Kidney (tissue), 13 donors: ENCODE measurements at regions not wholly inside any gene's neighbourhood (a gene's known extent, or its start where the extent isn't known, plus 50 kb on each side); places are given as distances from the start of the nearest gene placed in this dataset.

Source experiments
- DNase-seq, 5 donors: peaks; one replicate each; pipeline ENCODE4 v3.0.0-alpha.2; 2013 to 2020
- FAIRE-seq: peaks from 2 replicates; lab custom pipeline; 2012; peaks lifted over from hg19 to GRCh38; lab: Jason Lieb, UNC
- H3K27ac ChIP-seq, 2 donors: one replicate each; pipeline ENCODE4 v1.7.0; 2013; ENCODE audit warnings: low read depth in 2 of 2, low read length in 2 of 2, inconsistent platforms in 1 of 2
- H3K27me3 ChIP-seq: one replicate; pipeline ENCODE4 v1.7.1; 2013; ENCODE audit warnings: low read length, inconsistent platforms; ENCODE audit not compliant: control insufficient read depth, insufficient read depth
- H3K36me3 ChIP-seq, 3 donors: one replicate each; pipeline versions ENCODE4 v1.7.0 to v1.7.1; 2013; ENCODE audit warnings: low read length in 3 of 3, control low read depth in 1 of 3, inconsistent platforms in 1 of 3; ENCODE audit not compliant: insufficient read depth in 3 of 3, control insufficient read depth in 2 of 3
- H3K4me1 ChIP-seq, 3 donors: one replicate each; pipeline versions ENCODE4 v1.7.0 to v1.7.1; 2013; ENCODE audit warnings: low read length in 3 of 3, inconsistent platforms in 1 of 3, low read depth in 1 of 3; ENCODE audit not compliant: control insufficient read depth in 2 of 3, insufficient read depth in 2 of 3
- H3K4me3 ChIP-seq, 3 donors: one replicate each; pipeline versions ENCODE4 v1.7.0 to v1.8.1; 2013; ENCODE audit warnings: low read length in 3 of 3, control low read depth in 1 of 3, inconsistent platforms in 1 of 3
- H3K9ac ChIP-seq, 3 donors: one replicate each; pipeline versions ENCODE4 v1.7.0 to v1.7.1; 2013; ENCODE audit warnings: low read length in 3 of 3, control low read depth in 1 of 3, inconsistent platforms in 1 of 3
- H3K9me3 ChIP-seq, 3 donors: one replicate each; pipeline versions ENCODE4 v1.7.0 to v1.7.1; 2013; ENCODE audit warnings: low read length in 3 of 3, control low read depth in 1 of 3, inconsistent platforms in 1 of 3; ENCODE audit not compliant: control insufficient read depth in 2 of 3, insufficient read depth in 1 of 3
- intact Hi-C: fragments of 100-400 bp; cut with DNase I; formaldehyde crosslinking; loops from one replicate; pipeline ENCODE4 v1.11.1; 2022
- TF ChIP-seq, protein P1 (sequence below): IDR thresholded peaks from 3 replicates; pipeline ENCODE4 v1.5.1; 2012; ENCODE audit warnings: mild to moderate bottlenecking, moderate library complexity, borderline replicate concordance; ENCODE audit not compliant: insufficient read depth; ENCODE audit errors: extremely low read depth
- donor health status: control.
- donor health status: control.
- donor health status: control.
- donor health status: control.
- donor health status: control.
- donor health status: DM: yes; HTN: yes; CAD: no.
- donor health status: Normal renal cell carcinoma (clear cell type).

DNA sequence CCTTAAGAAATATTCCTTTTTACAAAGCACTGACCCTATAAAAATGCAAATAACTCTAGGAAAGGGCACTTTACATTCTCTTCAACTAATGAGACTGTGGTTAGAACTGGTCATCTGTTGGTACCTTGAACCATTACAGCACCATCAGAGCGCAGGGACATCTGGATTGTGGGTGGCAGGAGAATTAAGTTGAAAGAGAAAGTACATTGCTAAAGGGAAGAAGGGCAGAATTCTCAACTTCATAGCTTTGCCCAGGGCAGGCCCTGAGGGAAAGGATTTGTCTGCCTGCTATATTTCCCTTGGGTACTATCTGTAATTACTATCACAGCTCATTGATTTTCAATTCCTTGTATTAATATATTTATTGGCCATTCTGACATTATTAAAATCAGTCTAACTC lies 196.8 kb downstream of the KLF12 start:
- no peak for FAIRE-seq
- H3K4me3 ChIP-seq = no peak overlapping the region
- intact Hi-C loops = no loop called here
- H3K9me3 ChIP-seq = no peaks in the 10 kb centered on the region
- no peaks in the 10 kb centered on the region for H3K27me3 ChIP-seq
- no peak overlapping the region for H3K9ac ChIP-seq
- peaks cover 0 to 3% (median 0%) of the 10 kb centered on the region in 3 donors for H3K4me1 ChIP-seq
- DNase-seq = no peak
- H3K27ac ChIP-seq = no peak overlapping the region
- no peaks in the 10 kb centered on the region for H3K36me3 ChIP-seq
- TF ChIP-seq, protein P1, sequence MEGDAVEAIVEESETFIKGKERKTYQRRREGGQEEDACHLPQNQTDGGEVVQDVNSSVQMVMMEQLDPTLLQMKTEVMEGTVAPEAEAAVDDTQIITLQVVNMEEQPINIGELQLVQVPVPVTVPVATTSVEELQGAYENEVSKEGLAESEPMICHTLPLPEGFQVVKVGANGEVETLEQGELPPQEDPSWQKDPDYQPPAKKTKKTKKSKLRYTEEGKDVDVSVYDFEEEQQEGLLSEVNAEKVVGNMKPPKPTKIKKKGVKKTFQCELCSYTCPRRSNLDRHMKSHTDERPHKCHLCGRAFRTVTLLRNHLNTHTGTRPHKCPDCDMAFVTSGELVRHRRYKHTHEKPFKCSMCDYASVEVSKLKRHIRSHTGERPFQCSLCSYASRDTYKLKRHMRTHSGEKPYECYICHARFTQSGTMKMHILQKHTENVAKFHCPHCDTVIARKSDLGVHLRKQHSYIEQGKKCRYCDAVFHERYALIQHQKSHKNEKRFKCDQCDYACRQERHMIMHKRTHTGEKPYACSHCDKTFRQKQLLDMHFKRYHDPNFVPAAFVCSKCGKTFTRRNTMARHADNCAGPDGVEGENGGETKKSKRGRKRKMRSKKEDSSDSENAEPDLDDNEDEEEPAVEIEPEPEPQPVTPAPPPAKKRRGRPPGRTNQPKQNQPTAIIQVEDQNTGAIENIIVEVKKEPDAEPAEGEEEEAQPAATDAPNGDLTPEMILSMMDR = no peak

DNA sequence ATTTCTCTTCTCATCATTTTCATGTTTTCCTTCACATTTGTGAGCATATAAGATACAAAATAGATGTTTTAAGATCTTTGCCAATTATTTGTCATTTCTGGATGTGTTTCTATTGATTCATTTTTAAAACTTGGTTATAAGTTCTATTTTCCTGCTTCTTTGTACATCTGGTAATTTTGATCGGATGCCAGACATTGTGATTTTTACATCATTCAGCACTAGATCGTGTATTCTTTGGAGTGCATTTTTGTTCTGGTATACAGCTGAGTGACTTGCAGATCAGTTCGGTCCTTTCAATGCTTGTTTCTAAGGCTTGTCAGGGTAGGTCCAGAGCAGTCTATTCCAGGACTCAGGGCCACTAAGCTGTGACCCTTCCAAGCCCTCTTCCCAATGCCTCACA lies 198.2 kb downstream of the KLF12 start:
- H3K4me1 ChIP-seq = peaks cover 0 to 3% (median 0%) of the 10 kb centered on the region in 3 donors
- no peak for DNase-seq
- H3K27me3 ChIP-seq = no peaks in the 10 kb centered on the region
- H3K9ac ChIP-seq = no peak overlapping the region
- H3K36me3 ChIP-seq = no peaks in the 10 kb centered on the region
- no peak overlapping the region for H3K27ac ChIP-seq
- TF ChIP-seq, protein P1 = no peak
- intact Hi-C loops = no loop called here
- no peak overlapping the region for H3K4me3 ChIP-seq
- H3K9me3 ChIP-seq = no peaks in the 10 kb centered on the region
- FAIRE-seq = no peak

DNA sequence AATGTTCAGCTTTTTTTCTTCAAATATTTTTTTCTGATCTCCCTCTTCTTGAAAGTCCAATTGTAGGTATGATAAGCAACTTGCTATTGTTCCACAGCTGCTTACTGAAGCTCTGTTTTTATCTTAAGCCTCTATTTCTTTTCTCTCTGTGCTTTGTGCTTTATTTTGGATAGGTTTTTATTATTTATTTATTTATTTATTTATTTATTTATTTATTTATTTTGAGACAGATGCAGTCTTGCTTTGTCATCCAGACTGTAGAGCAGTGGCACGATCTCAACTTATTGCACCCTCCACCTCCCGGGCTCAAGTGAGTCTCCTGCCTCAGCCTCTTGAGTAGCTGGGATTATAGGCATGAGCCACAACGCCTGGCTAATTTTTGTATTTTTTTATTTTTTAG lies 199.4 kb downstream of the KLF12 start:
- no peak overlapping the region for H3K9ac ChIP-seq
- H3K27me3 ChIP-seq = no peaks in the 10 kb centered on the region
- FAIRE-seq = no peak
- TF ChIP-seq, protein P1 = no peak
- H3K9me3 ChIP-seq = no peaks in the 10 kb centered on the region
- H3K4me1 ChIP-seq = no peaks in the 10 kb centered on the region
- H3K4me3 ChIP-seq = no peak overlapping the region
- no peak overlapping the region for H3K27ac ChIP-seq
- H3K36me3 ChIP-seq = no peaks in the 10 kb centered on the region
- intact Hi-C loops = no loop called here
- DNase-seq = no peak

DNA sequence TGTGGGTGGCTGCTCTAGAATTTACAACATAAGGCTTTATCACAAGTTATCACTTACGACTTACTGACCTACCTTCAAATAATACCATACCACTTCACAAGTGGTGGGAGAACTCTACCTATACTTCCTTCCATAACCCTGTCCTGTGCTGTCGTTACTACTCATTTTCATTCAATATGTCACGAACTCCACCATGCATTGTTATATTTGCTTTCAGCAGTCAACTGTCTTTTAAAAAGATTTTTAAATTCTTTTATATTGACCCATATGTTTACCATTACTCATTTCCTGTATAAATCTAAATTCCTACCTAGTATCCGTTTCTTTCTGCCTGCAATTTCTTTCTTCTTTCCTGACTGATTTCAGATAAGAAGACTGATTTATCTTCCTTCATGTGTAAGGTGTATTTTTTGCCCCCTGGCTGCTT lies 200.0 kb downstream of the KLF12 start:
- Histone ChIP-seq H3K9me3 (no peaks in the 10 kb centered on the region), H3K4me1 (no peaks in the 10 kb centered on the region), H3K4me3 (no peak overlapping the region), H3K27me3 (no peaks in the 10 kb centered on the region), H3K9ac (no peak overlapping the region), H3K36me3 (no peaks in the 10 kb centered on the region), H3K27ac (no peak overlapping the region)
- DNase-seq = no peak
- no peak for FAIRE-seq
- intact Hi-C loops = no loop called here
- TF ChIP-seq, protein P1 = no peak
